CD4-positive, alpha-beta T cell treated with Interleukin-17A for 4 hours (primary cell): ENCODE measurements at regions not wholly inside any gene's neighbourhood (a gene's known extent, or its start where the extent isn't known, plus 50 kb on each side); places are given as distances from the start of the nearest gene placed in this dataset.

Experiments used
- DNase-seq: peaks from one replicate; pipeline ENCODE4 v3.0.0-alpha.2; 2020; ENCODE audit warnings: mixed read lengths

GRCh38 chr3:168427156-168427555, 331.4 kb upstream of the GOLIM4 start:
- no peak for DNase-seq

DNA sequence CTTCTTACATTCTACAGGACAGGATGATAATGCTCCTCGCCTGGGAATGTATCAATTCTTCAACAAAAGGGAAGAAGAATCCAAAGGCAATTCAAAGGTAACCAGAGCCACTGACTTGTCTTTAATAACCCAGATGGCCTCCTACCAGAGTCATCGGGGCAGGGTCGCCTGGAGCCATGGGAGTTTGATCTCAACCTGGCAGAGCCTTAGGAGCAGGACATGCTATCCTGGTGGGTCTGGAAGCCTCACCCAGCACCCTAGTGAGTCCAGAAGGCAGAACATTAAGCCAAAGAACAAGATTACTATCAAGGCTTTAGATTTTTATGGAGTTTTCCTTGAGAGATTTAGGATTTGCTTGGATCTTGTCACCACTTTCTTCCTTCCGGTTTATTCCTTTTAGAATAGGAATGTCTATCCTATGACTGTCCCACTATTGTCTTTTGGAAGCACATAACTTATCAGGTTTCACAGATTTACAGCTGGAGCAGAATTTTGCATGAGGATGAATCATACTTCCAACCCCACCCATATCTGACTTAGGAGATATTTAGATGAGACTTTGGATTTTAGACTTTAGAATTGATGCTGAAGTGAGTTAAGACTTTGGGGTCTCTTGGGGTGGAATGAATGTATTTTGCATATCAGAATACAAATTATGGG, 330.3 kb upstream of the GOLIM4 start:
- no peak for DNase-seq

DNA sequence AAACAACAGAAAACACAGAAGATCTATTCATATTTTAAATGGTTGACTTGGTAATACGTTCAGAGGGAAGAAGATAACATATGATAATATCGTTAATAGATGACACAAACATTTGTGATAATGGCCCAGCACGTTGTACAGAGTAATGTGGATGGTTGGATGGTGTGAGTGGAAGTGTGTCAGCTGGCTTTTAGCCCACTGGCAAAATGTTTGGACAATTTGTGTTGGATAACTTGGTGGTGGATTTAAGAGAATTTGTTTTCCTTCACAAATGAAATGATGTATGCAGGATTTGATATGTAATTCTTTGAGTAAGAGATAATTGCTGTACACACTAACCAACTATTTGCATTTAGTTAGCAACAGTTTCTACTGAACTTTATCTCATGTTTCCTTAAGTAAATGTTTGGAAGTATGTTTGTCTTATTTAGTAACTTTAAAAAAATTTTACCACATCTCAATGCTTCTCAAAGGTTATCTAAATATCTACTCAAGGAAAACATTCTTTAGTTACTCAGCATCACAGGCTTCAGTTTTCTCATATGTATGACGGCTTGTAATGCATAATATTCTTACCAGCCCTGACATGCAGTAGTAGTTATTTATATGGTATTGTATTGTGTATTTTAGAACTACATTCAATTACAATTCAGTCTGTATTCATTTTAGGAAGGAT, 328.5 kb upstream of the GOLIM4 start:
- no peak for DNase-seq

DNA sequence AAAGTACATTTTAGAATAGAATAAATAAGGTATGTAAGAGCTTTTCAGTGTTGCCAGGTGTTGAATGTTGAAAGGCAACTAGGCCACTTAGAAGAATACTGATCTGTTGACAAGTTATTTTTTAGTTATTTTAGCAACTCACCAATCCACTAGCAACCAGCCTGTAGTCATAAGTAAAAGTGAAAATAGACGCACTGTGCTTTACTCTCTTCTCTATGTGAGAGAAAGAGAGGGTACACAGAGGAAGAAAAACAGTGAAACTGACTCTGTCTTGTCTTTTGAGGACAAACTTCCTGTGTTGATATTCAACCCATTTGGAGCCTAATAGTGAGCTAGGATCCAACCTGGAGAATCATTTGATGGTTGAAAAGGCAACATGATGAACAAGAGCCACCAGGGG, 327.1 kb upstream of the GOLIM4 start:
- no peak for DNase-seq

DNA sequence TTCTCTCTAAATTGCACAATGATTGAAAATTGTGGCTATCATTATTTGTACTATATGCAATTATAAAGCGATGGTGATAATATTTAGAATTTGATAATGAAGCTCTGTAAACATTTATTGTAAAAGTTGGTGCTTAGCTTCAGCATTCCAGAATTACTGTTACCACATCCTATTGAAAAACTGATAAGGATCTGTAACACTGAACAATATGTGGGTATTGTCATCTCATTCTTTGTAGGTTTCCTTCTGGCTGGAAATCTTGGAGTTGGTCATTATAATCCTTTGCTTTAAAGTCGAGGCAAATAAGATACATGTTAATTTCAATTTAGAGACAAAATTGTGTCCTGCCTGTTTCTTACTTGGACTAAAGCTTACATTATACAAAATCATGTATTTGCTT, 323.4 kb upstream of the GOLIM4 start:
- DNase-seq = no peak

GRCh38 chr3:168417016-168417415, 321.3 kb upstream of the GOLIM4 start:
- no peak for DNase-seq

DNA sequence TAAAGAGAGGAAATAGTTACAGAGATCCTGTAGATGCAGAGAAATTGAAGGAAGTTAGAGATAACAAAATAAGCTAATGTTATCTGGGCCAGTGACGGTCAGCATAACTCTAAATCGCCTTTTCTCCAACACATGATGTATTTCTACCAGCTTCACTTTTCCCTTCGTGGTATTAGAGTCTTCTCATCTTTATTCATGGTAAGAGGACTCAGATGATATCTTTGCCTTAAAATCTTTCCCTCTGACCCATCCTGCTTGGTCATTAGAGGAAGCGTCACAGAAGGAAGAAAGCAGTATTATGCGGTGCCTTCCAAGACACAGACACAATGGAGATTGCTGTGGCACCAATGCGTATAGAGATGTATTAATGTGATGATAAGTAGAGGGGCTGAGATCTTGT, 320.7 kb upstream of the GOLIM4 start:
- DNase-seq = no peak

GRCh38 chr3:168414149-168414548, 318.4 kb upstream of the GOLIM4 start:
- no peak for DNase-seq

- DNase-seq = no peak
Measured at GRCh38 chr3:168407381-168407780, 311.7 kb upstream of the GOLIM4 start.

DNA sequence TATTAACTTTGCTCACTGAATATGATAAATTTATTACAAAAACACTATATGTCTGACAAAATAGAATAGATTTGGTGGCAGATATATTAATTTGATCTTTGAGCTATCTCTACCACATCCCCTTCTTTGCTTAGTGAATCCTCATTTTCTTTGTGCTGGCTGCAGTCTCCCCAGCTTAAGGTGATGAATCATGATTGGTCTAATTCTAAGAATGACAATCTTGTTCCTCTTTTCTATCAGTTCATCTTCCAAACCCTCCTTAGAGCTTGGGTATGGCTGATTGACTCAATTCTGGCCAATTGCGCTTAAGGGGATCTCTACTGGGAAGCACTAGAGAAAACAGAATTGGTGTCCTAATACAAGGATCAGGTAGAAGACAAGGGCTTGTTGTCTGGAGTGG, 309.6 kb upstream of the GOLIM4 start:
- DNase-seq = no peak

DNA sequence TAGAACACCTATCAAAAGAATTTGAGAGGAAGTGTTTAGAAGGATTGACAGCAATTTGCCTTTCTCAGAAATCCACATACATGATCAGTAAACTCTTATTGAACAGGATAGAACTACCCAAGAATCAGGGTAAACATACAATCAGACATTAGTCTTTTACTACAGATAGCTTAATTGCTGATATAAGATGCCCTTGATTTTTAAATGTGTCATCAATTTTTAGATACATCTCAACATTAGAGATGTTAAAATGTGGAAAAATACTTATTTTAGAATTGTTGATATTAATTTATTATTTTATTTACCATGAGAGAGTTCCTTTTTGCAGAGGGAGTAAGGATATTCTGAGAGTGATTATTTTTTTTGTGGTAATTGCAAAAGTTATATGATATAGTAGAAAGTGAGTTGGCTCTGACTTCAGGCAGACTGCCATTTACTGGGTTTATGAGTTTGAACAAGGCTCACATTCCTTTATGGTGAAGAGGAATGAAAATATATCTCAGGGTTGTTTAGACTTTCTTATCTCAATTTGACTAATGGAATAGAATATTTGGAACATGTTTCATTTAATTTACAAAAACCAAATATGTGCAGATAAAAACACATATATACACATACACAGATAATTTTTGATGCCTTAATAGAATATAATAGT, 302.8 kb upstream of the GOLIM4 start:
- DNase-seq = no peak

- DNase-seq = no peak
Measured at GRCh38 chr3:168396861-168397260, 301.1 kb upstream of the GOLIM4 start.

- DNase-seq = no peak
Measured at GRCh38 chr3:168395551-168395950, 299.8 kb upstream of the GOLIM4 start.

- no peak for DNase-seq
Measured at GRCh38 chr3:168394439-168394838, 298.7 kb upstream of the GOLIM4 start.

DNA sequence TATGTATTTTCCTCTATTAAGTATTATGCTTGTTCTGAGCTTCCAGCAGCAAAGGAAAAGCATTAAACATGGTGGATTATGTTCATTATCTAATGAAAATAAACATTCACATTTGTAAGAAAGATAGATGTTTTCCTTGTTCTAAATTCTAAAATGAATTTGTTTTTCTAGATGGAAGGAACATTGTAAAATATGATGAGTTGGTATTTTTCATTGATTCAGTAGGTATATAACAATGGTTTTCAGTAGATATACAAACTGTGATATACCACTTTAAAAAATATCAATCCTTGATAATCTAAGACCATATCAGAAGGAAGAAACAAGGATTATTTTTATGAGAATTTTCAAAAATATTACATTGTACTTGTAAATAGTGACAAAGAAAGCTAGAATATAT, 290.6 kb upstream of the GOLIM4 start:
- DNase-seq = no peak

DNA sequence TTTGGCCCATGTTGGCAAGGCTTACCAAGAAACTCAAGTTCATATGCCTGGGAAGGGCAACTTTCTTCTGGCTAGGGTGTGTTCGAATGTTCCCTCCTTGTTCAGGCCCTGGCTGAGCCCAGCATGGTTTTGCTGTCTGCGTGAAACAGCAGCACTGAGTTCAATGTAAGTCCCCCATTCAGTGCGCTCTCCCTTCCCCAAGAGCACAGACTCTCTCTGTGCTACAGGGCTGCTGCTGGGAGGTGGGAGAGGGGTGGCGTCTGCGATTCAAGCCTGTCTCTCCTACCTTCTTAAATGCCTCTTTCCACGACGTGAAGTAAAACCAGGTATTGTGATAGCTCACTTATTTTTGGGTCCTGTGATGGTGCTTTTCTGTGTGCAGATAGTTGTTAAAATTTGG, 289.3 kb upstream of the GOLIM4 start:
- DNase-seq = no peak

DNA sequence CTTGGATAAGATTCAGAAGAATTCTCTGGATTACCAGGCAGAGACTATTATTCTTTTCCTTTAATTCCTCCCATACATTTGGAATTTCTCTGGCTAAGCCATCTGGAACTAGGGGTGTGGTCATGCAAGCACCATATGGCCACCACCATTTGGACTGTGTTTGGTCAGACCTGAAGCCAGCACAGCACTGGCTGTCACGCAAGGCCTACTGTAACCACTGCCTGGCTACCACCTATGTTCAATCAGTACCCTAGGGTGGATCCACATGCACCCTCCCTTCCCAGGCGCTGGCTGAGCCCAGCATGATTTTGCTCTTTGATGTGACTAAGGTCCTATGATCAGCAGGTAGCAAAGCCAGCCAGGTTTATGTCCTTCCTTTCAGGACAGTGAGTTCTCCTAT, 287.8 kb upstream of the GOLIM4 start:
- DNase-seq = no peak

GRCh38 chr3:168371846-168372245, 276.1 kb upstream of the GOLIM4 start:
- DNase-seq = no peak

DNA sequence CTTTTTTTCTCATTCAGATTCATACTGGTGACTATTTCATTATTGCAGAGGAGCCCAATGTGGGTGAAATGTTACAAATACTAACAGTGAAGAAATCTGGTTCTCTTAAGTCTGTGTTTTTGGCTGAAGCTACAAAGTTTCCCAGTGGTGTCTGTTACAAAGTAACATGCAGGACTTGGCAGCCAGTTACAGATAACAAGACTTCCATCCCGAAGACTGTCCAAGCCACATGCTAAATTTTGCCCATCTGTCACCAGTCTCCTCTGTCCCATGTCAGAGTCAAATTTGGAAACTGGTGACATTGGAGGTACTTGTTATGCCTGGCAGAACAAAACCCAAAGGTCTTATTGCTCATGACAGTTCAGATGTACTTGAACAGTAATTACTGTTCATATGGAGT, 269.2 kb upstream of the GOLIM4 start:
- no peak for DNase-seq

- no peak for DNase-seq
Measured at GRCh38 chr3:168362661-168363247, 267.0 kb upstream of the GOLIM4 start.

DNA sequence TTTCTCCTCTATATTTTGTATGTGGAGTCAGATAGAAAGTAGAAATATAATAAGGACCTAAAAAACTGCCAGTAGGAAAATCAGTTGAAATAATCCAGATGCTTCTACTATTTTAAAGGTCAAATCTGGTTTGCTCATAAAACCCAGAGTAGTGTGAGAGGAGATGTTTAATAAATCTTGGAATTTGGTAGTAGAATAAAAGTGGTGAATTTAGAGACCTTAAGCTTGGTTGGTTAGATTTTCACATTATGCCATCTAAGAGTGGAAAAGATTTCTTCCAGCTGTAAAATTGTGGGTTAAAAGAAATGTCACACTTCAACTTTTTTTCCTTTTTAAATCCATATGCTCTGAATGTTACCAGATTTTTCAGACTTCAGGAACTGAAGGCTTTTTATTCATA, 266.4 kb upstream of the GOLIM4 start:
- DNase-seq = no peak

GRCh38 chr3:168360993-168361392, 265.3 kb upstream of the GOLIM4 start:
- DNase-seq = no peak

DNA sequence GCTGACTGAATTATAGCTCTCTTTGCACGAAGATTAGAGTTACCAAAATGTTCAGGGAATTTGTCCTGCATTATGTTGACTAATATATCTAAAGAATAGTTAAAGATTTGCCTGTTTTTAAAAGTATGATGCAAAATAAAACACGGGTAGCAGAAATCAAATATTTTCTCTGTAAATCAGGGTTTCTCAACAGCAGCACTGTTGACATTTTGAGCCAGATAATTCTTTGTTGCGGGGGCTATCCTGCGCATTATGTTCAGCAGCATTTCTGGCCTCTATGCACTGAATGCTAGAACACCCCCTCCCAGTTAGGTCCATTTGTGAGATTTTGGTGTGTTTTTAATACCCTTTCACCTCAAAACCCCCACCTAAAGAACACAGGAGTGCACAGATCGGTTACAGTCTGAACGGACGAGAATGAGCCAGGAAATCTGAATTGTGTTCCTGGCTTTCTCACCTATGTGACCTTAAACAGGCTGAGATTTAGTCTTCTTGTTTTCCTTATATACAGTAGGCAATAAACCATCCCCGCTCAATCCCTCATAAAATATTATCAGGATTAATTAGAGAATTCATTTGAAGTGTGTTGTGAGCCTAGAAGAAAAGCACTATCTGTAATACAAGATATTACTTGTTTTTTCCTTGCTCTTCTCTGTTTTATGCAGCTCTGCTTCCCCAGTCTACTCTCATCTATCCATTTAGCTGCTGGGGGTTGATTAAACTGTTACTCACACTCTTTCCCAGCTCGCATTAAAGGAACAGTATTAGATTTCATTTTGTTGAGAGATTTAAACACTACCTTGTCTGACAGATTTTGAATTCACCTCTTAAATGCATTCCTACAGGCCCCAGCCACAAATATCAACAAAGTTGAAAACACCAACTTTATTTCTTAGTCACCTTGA, 247.5 kb upstream of the GOLIM4 start:
- no peak for DNase-seq
